Stimulated activated naive CD8-positive, alpha-beta T cell treated with anti-CD3 and anti-CD28 coated beads, Interleukin-15, amount 100 ng/mL, for 72 hours (primary cell): ENCODE measurements at regions not wholly inside any gene's neighbourhood (a gene's known extent, or its start where the extent isn't known, plus 50 kb on each side); places are given as distances from the start of the nearest gene placed in this dataset.
A peak's percentile ranks its signal among the peaks of the same experiment; 100 is the strongest.
"Not testable (repeated sequence)": the region's sequence is repeated elsewhere in the genome, so short reads cannot be mapped to it uniquely, and the experiment has no call there.

Experiments
- ATAC-seq: fragments of 150-1000 bp; cut with Tn5 transposase; 2 replicates; pipeline ENCODE4 v1.10.0; 2021; ENCODE audit warnings: mild to moderate bottlenecking, moderate library complexity
- DNase-seq, 2 donors: peaks; one replicate each; pipeline ENCODE4 v3.0.0; 2021 to 2022
- H3K27ac Mint-ChIP-seq, 2 donors: one replicate each; pipeline ENCODE4 v1.8.0; 2022; ENCODE audit warnings: mild to moderate bottlenecking in 2 of 2, mixed read lengths in 2 of 2, moderate library complexity in 2 of 2
- H3K27me3 Mint-ChIP-seq: one replicate; pipeline ENCODE4 v1.8.0; 2022; ENCODE audit warnings: mixed read lengths
- H3K4me1 Mint-ChIP-seq: one replicate; pipeline ENCODE4 v1.8.0; 2022; ENCODE audit warnings: mild to moderate bottlenecking, mixed read lengths
- H3K4me3 Mint-ChIP-seq, 2 donors: one replicate each; pipeline ENCODE4 v1.8.0; 2022; ENCODE audit warnings: mild to moderate bottlenecking in 2 of 2, mixed read lengths in 2 of 2, moderate library complexity in 1 of 2
- H3K9me3 Mint-ChIP-seq, 2 donors: one replicate each; pipeline ENCODE4 v1.8.0; 2022; ENCODE audit warnings: mixed read lengths in 2 of 2

DNA sequence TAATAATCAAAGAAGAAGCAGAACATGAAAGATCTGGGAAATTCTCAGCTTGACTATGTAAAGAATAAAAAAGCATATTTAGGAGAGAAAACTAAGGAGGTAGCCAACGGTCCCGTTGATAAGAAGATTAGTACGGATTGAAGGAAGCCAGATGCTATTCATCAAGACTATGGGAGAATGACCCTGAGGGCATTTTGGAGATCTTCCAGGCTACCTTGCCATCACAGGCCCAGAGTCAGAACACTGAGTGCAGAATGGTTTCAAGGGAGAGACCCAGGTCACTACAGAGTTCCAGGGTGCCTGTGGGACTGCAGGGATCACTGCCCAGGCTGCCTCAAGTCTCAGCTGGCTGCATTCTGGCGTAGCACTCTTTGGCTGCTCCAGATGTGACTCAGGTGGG, 752.9 kb upstream of the ARPP21 start:
- no peaks in the 10 kb centered on the region for H3K27me3 Mint-ChIP-seq
- no peaks in the 10 kb centered on the region for H3K9me3 Mint-ChIP-seq
- ATAC-seq (no peak), DNase-seq (no peak)
- H3K27ac Mint-ChIP-seq: no peak overlapping the region
- H3K4me1 Mint-ChIP-seq: no peaks in the 10 kb centered on the region
- H3K4me3 Mint-ChIP-seq: no peak overlapping the region

DNA sequence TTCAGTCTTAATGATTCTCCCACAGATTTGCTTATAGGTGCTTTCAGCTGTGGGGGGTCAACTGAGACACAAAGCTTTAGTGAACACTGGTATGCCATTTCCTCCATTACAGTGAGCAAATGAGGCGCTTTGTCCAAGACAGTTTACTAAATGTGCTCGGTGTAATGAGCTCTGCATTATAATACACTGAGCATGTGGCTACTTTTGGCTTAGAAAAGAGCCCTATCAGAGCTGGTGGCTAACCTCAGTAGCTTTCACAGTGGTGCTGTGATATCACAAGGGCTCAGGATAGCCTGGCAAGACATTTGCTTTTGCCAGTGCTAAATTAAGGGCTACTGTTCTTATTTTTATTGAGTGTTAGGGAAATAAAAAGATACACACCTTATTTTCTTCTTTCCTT, 749.7 kb upstream of the ARPP21 start:
- DNase-seq: no peak
- H3K27me3 Mint-ChIP-seq: no peaks in the 10 kb centered on the region
- no peaks in the 10 kb centered on the region for H3K4me1 Mint-ChIP-seq
- H3K9me3 Mint-ChIP-seq: no peaks in the 10 kb centered on the region
- H3K27ac Mint-ChIP-seq: no peak overlapping the region
- ATAC-seq: no peak
- no peak overlapping the region for H3K4me3 Mint-ChIP-seq

DNA sequence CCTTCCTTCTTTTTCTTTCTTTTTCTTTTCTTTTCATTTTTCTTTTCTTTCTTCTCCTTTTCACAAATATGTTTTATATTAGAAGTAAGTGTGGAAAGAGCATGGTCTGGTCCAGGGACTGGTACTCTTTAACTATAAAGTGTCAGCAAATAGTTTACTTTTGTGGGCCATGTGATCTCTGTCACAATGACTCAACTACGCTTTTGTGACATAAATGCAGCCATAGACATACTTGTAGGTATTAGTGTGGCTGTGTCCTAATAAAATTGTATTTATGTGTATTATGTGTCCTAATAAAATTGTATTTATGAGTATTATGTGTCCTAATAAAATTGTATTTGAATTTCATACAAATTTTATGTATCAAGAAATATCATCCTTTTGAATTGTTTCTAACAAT, 749.1 kb upstream of the ARPP21 start:
- Mint-ChIP-seq H3K9me3 (no peaks in the 10 kb centered on the region), H3K4me1 (no peaks in the 10 kb centered on the region), H3K27me3 (no peaks in the 10 kb centered on the region), H3K27ac (peak overlapping the region in 1 of 2 donors; percentile 68), H3K4me3 (no peak overlapping the region)
- DNase-seq (no peak), ATAC-seq (no peak)

DNA sequence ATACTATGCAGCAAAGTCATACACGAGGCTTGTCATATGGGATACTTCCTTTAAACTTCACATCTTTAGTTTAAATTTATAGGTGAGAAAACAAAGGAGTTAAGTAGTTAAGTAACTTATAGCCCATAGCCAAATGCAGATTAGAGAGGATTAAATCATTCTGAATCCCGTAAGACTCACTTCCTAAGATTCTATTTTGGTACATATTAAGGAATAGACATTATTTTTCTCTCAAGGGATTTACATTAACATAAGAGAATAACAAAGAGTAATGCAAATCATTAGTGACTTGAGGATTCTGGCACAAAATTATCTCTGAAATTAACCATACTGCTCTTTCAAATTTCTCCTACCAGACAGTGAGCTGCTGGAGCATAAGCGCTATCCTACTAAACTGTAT, 747.4 kb upstream of the ARPP21 start:
- H3K4me3 Mint-ChIP-seq: no peak overlapping the region
- DNase-seq: no peak
- no peaks in the 10 kb centered on the region for H3K9me3 Mint-ChIP-seq
- H3K27ac Mint-ChIP-seq: no peak overlapping the region
- no peaks in the 10 kb centered on the region for H3K4me1 Mint-ChIP-seq
- no peak for ATAC-seq
- no peaks in the 10 kb centered on the region for H3K27me3 Mint-ChIP-seq

DNA sequence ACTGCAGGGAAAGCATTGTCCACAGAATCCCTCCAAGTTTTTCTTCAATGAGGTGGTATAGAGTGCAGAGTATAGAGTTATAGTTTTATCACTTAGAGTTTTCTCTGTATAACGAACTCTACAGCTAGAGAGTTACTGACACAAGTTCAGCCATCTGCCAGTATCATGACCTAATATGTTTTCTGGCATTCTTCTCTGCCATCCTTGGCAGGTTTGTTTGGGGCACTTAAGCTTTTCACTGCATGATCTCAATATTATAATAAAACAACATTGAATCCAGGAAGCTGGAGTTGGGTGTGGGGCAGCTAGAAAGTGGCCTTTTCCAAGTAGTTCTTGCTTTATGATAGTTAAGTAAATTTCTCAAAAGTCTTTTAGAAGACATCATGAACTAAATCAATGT, 743.5 kb upstream of the ARPP21 start:
- no peak overlapping the region for H3K27ac Mint-ChIP-seq

DNA sequence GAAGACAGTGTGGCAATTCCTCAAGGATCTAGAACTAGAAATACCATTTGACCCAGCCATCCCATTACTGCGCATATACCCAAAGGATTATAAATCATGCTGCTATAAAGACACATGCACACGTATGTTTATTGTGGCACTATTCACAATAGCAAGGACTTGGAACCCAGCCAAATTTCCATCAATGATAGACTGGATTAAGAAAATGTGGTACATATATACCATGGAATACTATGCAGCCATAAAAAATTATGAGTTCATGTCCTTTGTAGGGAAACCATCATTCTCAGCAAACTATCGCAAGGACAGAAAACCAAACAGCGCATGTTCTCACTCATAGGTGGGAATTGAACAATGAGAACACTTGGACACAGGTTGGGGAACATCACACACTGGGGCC, 729.6 kb upstream of the ARPP21 start:
- not testable (repeated sequence) for H3K4me3 Mint-ChIP-seq, DNase-seq, H3K27ac Mint-ChIP-seq, H3K4me1 Mint-ChIP-seq, ATAC-seq, H3K27me3 Mint-ChIP-seq
- peaks cover 0 to 28% of the 10 kb centered on the region in 2 donors for H3K9me3 Mint-ChIP-seq

More for the DNA sequence above, 743.5 kb upstream of the ARPP21 start:
- no peak overlapping the region for H3K4me3 Mint-ChIP-seq
- H3K9me3 Mint-ChIP-seq: peaks cover 0 to 2% of the 10 kb centered on the region in 2 donors
- ATAC-seq: no peak
- no peaks in the 10 kb centered on the region for H3K4me1 Mint-ChIP-seq
- H3K27me3 Mint-ChIP-seq: no peaks in the 10 kb centered on the region
- DNase-seq: no peak

DNA sequence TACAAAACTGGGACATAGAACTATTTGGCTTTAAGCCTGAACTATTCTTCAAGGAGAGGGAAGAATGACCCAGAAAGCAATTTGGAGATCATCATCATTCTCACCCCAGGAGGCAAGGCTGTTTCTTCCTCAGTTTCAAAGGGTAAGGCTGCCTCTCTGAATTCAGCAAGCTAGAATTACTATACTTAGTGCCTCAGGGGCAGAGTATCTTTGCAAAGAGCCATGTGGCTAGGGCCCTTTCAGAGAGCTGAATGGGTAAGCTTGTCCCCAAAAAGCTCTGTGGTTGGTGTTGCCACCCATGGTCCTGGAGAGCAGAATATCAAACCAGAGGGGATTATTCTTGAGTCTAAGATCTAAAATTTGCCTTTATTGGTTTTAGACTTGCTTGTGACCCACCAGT, 720.3 kb upstream of the ARPP21 start:
- Mint-ChIP-seq H3K9me3 (no peaks in the 10 kb centered on the region), H3K4me3 (no peak overlapping the region), H3K4me1 (no peaks in the 10 kb centered on the region), H3K27me3 (no peaks in the 10 kb centered on the region), H3K27ac (peak overlapping the region in 1 of 2 donors; percentile 88)
- DNase-seq: no peak
- no peak for ATAC-seq

DNA sequence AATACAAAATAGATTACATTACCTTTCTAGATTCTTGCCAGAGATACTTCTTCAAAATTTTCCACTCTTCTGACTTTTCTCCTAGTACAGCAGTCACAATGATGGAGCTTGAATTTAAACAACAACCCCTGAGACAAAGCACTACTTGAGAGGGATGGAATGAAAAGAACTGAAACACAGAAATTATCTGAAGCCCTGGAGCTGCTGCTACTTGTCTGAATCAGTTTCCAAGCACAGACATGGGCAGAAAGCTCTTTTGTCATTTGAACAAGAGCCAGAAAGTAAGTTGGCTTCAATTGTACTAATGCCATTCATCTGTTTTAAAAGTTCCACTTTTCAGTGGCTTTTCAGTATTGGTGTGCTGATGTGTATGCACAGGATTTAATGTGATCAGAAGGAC, 718.5 kb upstream of the ARPP21 start:
- Mint-ChIP-seq H3K4me3 (no peak overlapping the region), H3K9me3 (no peaks in the 10 kb centered on the region), H3K4me1 (no peaks in the 10 kb centered on the region), H3K27me3 (no peaks in the 10 kb centered on the region), H3K27ac (no peak overlapping the region)
- DNase-seq (no peak), ATAC-seq (no peak)

DNA sequence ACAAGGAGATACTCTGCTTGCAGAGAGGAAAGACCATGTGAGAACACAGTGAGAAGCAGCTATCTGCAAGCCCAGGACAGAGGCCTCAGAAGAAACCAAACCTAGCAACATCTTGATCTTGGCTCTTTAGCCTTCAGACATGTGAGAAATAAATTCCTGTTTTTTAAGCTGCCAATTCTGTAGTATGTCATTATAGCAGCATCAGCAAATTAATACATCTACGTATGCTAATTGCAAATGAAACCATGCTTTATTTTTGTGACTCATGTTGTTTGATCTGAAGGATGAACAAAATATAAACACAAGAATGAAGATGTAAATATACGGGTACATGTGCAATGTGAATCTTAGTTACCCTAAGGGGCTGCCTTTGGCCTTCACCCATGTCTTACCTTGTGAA, 714.4 kb upstream of the ARPP21 start:
- H3K27me3 Mint-ChIP-seq: no peaks in the 10 kb centered on the region
- H3K4me1 Mint-ChIP-seq: no peaks in the 10 kb centered on the region
- H3K27ac Mint-ChIP-seq: no peak overlapping the region
- ATAC-seq (no peak), DNase-seq (no peak)
- no peaks in the 10 kb centered on the region for H3K9me3 Mint-ChIP-seq
- no peak overlapping the region for H3K4me3 Mint-ChIP-seq

DNA sequence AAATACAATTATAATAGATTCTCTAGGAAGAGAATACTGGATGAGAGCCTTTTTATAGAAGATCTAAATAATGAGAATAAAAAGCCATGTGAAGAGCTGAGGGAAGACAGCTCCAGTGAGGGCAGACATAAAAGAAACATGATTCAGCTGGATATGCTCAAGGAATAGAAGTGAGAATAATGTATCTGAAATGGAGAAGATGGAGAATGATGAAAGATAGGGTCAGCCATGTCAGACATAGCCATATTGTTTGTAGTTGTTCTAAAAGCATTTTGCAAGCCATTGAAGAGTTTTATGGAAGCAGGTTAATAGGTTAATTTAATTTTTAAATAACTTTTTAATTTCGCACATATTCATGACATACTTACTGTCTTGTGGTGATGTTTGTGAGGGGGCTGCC, 713.5 kb upstream of the ARPP21 start:
- no peak for ATAC-seq
- H3K27me3 Mint-ChIP-seq: no peaks in the 10 kb centered on the region
- DNase-seq: no peak
- no peak overlapping the region for H3K27ac Mint-ChIP-seq
- no peaks in the 10 kb centered on the region for H3K9me3 Mint-ChIP-seq
- H3K4me1 Mint-ChIP-seq: no peaks in the 10 kb centered on the region
- no peak overlapping the region for H3K4me3 Mint-ChIP-seq

DNA sequence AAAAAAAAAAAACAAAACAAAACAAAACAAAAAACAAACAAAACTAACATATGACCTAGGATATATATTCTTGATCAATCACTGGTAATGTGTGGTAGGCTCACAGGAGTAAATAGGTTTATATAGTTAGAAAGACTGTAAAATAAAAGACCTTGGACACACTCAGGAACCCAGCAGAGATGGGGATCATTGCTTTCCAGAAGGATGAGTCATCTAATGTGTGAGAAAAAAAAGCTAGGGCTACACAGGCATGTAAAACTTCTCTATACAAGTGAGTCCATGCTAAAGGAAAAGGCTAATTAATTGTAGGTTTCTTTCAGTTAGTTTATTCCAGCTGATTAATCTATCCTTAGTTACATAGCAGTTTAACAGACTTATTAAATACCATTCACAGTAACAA, 710.3 kb upstream of the ARPP21 start:
- Mint-ChIP-seq H3K9me3 (peaks cover 0 to 20% of the 10 kb centered on the region in 2 donors), H3K4me1 (no peaks in the 10 kb centered on the region), H3K27ac (no peak overlapping the region), H3K27me3 (no peaks in the 10 kb centered on the region), H3K4me3 (no peak overlapping the region)
- no peak for ATAC-seq
- no peak for DNase-seq

DNA sequence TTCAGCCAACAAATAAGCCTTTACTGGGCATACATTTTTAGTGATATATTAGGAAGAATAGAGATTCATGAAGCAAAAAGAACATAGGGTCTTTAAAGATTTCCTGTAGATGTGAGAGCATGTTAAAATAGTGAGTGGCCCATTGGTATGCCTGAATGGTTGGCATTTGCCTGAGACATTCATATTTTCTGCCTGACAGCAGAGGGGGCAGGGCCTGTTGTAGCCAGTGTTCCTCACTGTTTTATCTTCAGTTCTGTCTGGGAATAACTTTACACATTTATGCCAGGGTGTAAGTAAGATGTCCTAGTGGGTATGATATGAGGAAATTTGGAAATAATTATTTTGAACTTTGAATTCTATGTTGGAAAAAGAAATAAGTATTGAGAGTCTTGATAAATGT, 704.7 kb upstream of the ARPP21 start:
- Mint-ChIP-seq H3K27me3 (no peaks in the 10 kb centered on the region), H3K9me3 (peaks cover 0 to 20% of the 10 kb centered on the region in 2 donors), H3K27ac (no peak overlapping the region), H3K4me3 (no peak overlapping the region), H3K4me1 (no peaks in the 10 kb centered on the region)
- no peak for DNase-seq
- ATAC-seq: no peak

DNA sequence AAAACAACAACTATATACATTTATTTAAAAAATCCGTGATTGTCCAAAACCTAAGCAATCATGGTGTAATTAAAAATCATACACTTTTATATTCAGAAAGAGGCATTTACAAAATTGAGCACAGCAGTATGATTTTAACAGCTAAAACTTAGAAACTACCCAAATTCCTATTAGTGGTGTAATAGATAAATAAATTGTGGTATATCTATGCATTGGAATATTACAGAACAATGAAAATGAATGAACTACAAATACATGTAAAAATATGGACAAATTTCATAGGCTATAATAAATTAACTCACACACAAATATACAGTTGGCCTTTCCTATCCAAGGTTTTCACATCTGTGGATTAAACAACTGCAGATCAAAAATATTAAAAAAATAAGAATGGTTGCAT, 700.5 kb upstream of the ARPP21 start:
- ATAC-seq (no peak), DNase-seq (no peak)
- no peak overlapping the region for H3K27ac Mint-ChIP-seq
- H3K4me1 Mint-ChIP-seq: no peaks in the 10 kb centered on the region
- H3K27me3 Mint-ChIP-seq: no peaks in the 10 kb centered on the region
- no peaks in the 10 kb centered on the region for H3K9me3 Mint-ChIP-seq
- H3K4me3 Mint-ChIP-seq: no peak overlapping the region

DNA sequence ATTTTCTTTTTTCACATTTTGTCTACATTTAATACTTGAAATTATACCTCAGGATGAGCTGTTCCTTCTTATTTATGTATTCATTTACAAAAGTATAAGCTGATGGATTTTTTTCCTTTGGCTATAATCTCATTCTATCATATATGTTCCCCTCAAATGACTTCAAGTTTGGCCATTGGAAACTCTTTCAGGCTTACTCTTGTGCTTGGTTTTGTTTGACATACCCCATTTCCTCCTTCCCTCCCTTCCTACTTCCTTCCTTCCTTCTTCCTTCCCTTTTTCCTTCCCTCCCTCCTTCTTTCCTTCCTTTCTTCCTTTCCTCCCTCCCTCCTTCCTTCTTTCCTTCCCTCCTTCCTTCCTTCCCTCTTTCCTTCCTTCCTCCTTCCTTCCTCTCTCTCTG, 697.1 kb upstream of the ARPP21 start:
- DNase-seq (no peak), ATAC-seq (no peak)
- H3K27me3 Mint-ChIP-seq: no peaks in the 10 kb centered on the region
- H3K4me3 Mint-ChIP-seq: no peak overlapping the region
- H3K9me3 Mint-ChIP-seq: no peaks in the 10 kb centered on the region
- H3K4me1 Mint-ChIP-seq: no peaks in the 10 kb centered on the region
- H3K27ac Mint-ChIP-seq: no peak overlapping the region

DNA sequence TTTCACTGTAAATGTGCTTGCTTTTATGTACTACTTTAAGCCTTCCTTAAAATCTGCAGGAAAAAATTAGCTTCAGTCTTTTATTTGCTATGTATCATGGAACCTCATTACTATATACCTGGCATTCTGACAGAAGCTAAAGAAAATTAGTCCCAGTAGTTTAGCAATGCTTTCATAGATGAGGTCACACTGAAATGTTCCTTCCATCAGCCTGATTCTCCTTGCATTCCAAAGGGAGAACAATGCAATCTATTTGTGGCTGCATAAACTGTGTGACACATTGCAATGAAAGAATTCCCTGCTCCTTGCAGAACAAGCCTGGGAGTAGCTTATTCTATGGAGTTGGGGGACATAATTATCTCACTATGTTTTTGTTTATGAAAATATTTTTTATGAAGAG, 691.5 kb upstream of the ARPP21 start:
- H3K9me3 Mint-ChIP-seq: no peaks in the 10 kb centered on the region
- no peaks in the 10 kb centered on the region for H3K27me3 Mint-ChIP-seq
- H3K4me3 Mint-ChIP-seq: no peak overlapping the region
- no peaks in the 10 kb centered on the region for H3K4me1 Mint-ChIP-seq
- DNase-seq (no peak), ATAC-seq (no peak)
- H3K27ac Mint-ChIP-seq: no peak overlapping the region

DNA sequence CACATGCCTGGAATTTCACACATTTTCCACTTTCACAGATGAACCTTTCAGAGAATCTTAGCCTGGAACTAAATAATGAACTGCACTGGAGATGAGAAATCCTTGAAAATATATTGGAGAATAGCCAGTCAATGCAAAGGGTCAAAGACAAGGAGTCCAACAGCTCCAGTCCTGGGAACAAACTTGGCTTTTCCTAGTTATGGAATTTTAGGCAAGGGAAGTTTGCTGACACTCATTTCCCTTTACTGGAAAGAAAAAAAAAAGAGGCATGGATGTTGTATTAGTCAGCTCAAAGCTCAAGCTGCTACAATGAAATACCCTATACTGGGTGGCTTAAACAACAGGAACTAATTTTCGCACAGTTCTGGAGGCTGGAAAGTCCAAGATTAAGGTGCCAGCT, 690.8 kb upstream of the ARPP21 start:
- Mint-ChIP-seq H3K4me3 (no peak overlapping the region), H3K27me3 (no peaks in the 10 kb centered on the region), H3K9me3 (no peaks in the 10 kb centered on the region), H3K4me1 (no peaks in the 10 kb centered on the region), H3K27ac (no peak overlapping the region)
- ATAC-seq (no peak), DNase-seq (no peak)

DNA sequence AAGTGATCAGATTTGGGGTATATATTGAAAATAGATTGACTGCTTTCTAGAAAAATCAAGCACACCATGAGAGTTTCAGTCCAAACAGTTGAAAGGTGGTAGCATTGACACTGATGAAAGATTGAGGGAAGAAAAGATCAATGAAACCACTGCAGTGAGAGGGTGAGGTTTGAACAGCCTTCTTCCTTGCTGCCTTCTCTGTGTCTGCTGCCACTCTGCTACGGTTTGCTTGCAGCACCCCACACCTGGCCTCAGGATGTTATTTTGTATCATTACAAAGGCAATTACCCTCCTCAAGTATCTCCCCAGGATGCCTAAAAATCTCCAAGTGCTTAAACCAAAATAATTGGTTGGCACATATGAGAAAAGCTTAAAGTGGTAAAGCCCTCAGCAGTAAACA, 683.6 kb upstream of the ARPP21 start:
- no peak overlapping the region for H3K4me3 Mint-ChIP-seq
- H3K4me1 Mint-ChIP-seq: no peaks in the 10 kb centered on the region
- no peak for DNase-seq
- H3K27ac Mint-ChIP-seq: no peak overlapping the region
- H3K9me3 Mint-ChIP-seq: peaks cover 0 to 5% of the 10 kb centered on the region in 2 donors
- peak; percentile 39 for ATAC-seq
- no peaks in the 10 kb centered on the region for H3K27me3 Mint-ChIP-seq

DNA sequence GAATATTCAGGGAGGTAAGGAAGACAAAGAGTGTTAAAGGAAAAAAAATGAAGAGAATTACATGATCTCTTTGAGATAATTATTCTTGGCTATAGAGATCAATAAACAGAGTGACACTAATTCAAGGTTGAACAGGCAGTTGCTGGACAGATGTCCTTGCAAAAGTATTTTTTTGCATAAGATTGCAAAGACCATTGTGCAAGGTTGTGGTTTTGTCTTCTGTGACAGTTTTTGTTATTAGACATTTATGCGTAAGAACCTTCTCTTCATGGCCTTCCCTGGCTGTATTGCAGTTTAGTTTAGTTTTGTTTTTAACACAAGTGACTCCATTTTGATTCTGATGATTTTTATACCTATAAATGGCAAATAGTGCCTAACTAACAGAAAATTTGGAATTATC, 682.8 kb upstream of the ARPP21 start:
- Mint-ChIP-seq H3K4me3 (no peak overlapping the region), H3K27me3 (no peaks in the 10 kb centered on the region), H3K4me1 (no peaks in the 10 kb centered on the region), H3K27ac (no peak overlapping the region), H3K9me3 (peaks cover 0 to 5% of the 10 kb centered on the region in 2 donors)
- ATAC-seq (no peak), DNase-seq (no peak)
